ENCODE measurements at regions not wholly inside any gene's neighbourhood (a gene's known extent, or its start where the extent isn't known, plus 50 kb on each side); places are given as distances from the start of the nearest gene placed in this dataset.

DNA sequence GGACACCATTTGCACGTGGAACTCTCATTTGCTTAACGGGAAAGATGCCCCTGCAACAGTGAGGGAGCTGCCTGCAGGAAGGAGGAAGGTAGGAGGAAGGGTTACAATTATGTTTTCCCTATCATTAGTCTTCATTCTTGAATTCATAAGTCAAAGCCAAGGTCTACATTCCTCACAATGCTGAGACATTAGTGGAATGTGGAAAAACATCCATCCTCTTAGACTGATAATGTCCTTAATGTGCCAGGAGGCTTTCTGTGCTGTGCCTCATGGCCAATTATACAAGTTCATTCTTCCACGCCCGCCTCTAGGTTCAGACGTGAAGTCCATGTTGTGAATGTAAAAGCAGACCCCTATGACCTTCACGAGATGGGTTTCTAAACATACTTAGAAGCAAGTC, 1212.4 kb upstream of the TMEM132C start:
- no peak overlapping the region for H3K4me3 ChIP-seq (ENCODE audit: low read length in 3 of 3)
- no peaks in the 10 kb centered on the region for H3K36me3 ChIP-seq (ENCODE audit: control insufficient read depth in 3 of 3, insufficient read depth in 3 of 3, low read length in 3 of 3)
- no peak overlapping the region for H3K27ac ChIP-seq (ENCODE audit: low read depth, low read length)
- no peak overlapping the region for H3K9ac ChIP-seq (ENCODE audit: low read depth in 1 of 3, low read length in 3 of 3)
- no peaks in the 10 kb centered on the region for H3K4me1 ChIP-seq (ENCODE audit: control insufficient read depth in 3 of 3, insufficient read depth in 3 of 3, low read length in 3 of 3)
- no peaks in the 10 kb centered on the region for H3K27me3 ChIP-seq (ENCODE audit: control insufficient read depth in 3 of 3, insufficient read depth in 3 of 3, low read length in 3 of 3)
- H3K9me3 ChIP-seq (ENCODE audit: control insufficient read depth in 3 of 3, low read length in 3 of 3) = no peaks in the 10 kb centered on the region

- H3K4me1 ChIP-seq (ENCODE audit: control insufficient read depth in 3 of 3, insufficient read depth in 3 of 3, low read length in 3 of 3) = no peaks in the 10 kb centered on the region
- no peak overlapping the region for H3K9ac ChIP-seq (ENCODE audit: low read depth in 1 of 3, low read length in 3 of 3)
- no peak overlapping the region for H3K27ac ChIP-seq (ENCODE audit: low read depth, low read length)
- H3K9me3 ChIP-seq (ENCODE audit: control insufficient read depth in 3 of 3, low read length in 3 of 3) = no peaks in the 10 kb centered on the region
- H3K27me3 ChIP-seq (ENCODE audit: control insufficient read depth in 3 of 3, insufficient read depth in 3 of 3, low read length in 3 of 3) = peaks cover 0 to 2% (median 0%) of the 10 kb centered on the region in 3 donors
- no peaks in the 10 kb centered on the region for H3K36me3 ChIP-seq (ENCODE audit: control insufficient read depth in 3 of 3, insufficient read depth in 3 of 3, low read length in 3 of 3)
- H3K4me3 ChIP-seq (ENCODE audit: low read length in 3 of 3) = no peak overlapping the region
Measured at GRCh38 chr12:127060310-127060847, 1206.6 kb upstream of the TMEM132C start.

DNA sequence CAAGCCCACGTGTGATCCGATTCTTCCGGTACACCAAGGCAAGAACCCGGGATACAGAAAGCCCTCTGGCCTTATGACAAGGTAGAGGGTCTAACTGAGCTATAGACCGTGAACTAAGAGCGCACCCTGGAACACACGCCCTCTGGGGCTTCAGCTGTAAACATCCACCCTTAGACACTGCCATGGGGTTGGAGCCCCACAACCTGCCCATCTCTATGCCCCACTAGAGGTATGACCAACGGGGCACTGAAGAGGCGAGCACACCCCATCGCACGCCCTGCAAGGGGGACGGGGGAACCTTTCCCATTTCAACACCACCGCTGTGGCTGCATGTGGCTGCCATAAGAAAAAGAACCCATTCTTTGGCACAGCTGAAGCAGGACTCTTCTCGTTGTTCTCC, 1206.0 kb upstream of the TMEM132C start:
- no peak overlapping the region for H3K4me3 ChIP-seq (ENCODE audit: low read length in 3 of 3)
- H3K27ac ChIP-seq (ENCODE audit: low read depth, low read length) = no peak overlapping the region
- no peaks in the 10 kb centered on the region for H3K9me3 ChIP-seq (ENCODE audit: control insufficient read depth in 3 of 3, low read length in 3 of 3)
- H3K4me1 ChIP-seq (ENCODE audit: control insufficient read depth in 3 of 3, insufficient read depth in 3 of 3, low read length in 3 of 3) = no peaks in the 10 kb centered on the region
- H3K27me3 ChIP-seq (ENCODE audit: control insufficient read depth in 3 of 3, insufficient read depth in 3 of 3, low read length in 3 of 3) = peaks cover 0 to 2% (median 0%) of the 10 kb centered on the region in 3 donors
- no peak overlapping the region for H3K9ac ChIP-seq (ENCODE audit: low read depth in 1 of 3, low read length in 3 of 3)
- no peaks in the 10 kb centered on the region for H3K36me3 ChIP-seq (ENCODE audit: control insufficient read depth in 3 of 3, insufficient read depth in 3 of 3, low read length in 3 of 3)

GRCh38 chr12:127063339-127064072, 1203.5 kb upstream of the TMEM132C start:
- Histone ChIP-seq H3K27ac (ENCODE audit: low read depth, low read length) (no peak overlapping the region), H3K4me3 (ENCODE audit: low read length in 3 of 3) (no peak overlapping the region), H3K36me3 (ENCODE audit: control insufficient read depth in 3 of 3, insufficient read depth in 3 of 3, low read length in 3 of 3) (no peaks in the 10 kb centered on the region), H3K4me1 (ENCODE audit: control insufficient read depth in 3 of 3, insufficient read depth in 3 of 3, low read length in 3 of 3) (no peaks in the 10 kb centered on the region), H3K9ac (ENCODE audit: low read depth in 1 of 3, low read length in 3 of 3) (no peak overlapping the region), H3K9me3 (ENCODE audit: control insufficient read depth in 3 of 3, low read length in 3 of 3) (no peaks in the 10 kb centered on the region), H3K27me3 (ENCODE audit: control insufficient read depth in 3 of 3, insufficient read depth in 3 of 3, low read length in 3 of 3) (peaks cover 0 to 2% (median 0%) of the 10 kb centered on the region in 3 donors)

- no peaks in the 10 kb centered on the region for H3K9me3 ChIP-seq (ENCODE audit: control insufficient read depth in 3 of 3, low read length in 3 of 3)
- no peak overlapping the region for H3K9ac ChIP-seq (ENCODE audit: low read depth in 1 of 3, low read length in 3 of 3)
- H3K27me3 ChIP-seq (ENCODE audit: control insufficient read depth in 3 of 3, insufficient read depth in 3 of 3, low read length in 3 of 3) = peaks cover 0 to 2% (median 0%) of the 10 kb centered on the region in 3 donors
- H3K4me3 ChIP-seq (ENCODE audit: low read length in 3 of 3) = no peak overlapping the region
- no peak overlapping the region for H3K27ac ChIP-seq (ENCODE audit: low read depth, low read length)
- no peaks in the 10 kb centered on the region for H3K4me1 ChIP-seq (ENCODE audit: control insufficient read depth in 3 of 3, insufficient read depth in 3 of 3, low read length in 3 of 3)
- H3K36me3 ChIP-seq (ENCODE audit: control insufficient read depth in 3 of 3, insufficient read depth in 3 of 3, low read length in 3 of 3) = no peaks in the 10 kb centered on the region
Measured at GRCh38 chr12:127064207-127064606, 1202.8 kb upstream of the TMEM132C start.

DNA sequence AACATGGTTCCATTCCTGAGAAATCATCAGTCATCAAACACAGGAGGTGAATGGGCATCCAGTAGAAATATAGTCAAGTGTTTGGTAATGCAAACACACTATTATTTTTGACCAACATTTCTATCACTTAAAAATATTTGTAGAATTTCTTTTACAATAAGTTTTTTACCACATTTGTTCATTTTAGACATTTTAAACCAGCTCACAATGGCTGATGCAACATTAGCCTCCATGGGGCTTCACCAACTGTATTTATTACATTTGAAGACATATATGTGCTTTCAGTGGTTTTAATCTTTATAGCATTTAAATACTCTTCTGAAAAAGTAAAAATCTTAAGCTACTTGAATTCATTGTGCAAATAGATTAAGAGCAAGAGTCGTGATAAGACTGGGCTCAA, 1201.4 kb upstream of the TMEM132C start:
- H3K4me1 ChIP-seq (ENCODE audit: control insufficient read depth in 3 of 3, insufficient read depth in 3 of 3, low read length in 3 of 3) = no peaks in the 10 kb centered on the region
- no peaks in the 10 kb centered on the region for H3K9me3 ChIP-seq (ENCODE audit: control insufficient read depth in 3 of 3, low read length in 3 of 3)
- H3K4me3 ChIP-seq (ENCODE audit: low read length in 3 of 3) = no peak overlapping the region
- no peaks in the 10 kb centered on the region for H3K27me3 ChIP-seq (ENCODE audit: control insufficient read depth in 3 of 3, insufficient read depth in 3 of 3, low read length in 3 of 3)
- no peak overlapping the region for H3K9ac ChIP-seq (ENCODE audit: low read depth in 1 of 3, low read length in 3 of 3)
- no peak overlapping the region for H3K27ac ChIP-seq (ENCODE audit: low read depth, low read length)
- no peaks in the 10 kb centered on the region for H3K36me3 ChIP-seq (ENCODE audit: control insufficient read depth in 3 of 3, insufficient read depth in 3 of 3, low read length in 3 of 3)

GRCh38 chr12:127070515-127071157, 1196.3 kb upstream of the TMEM132C start:
- no peak overlapping the region for H3K4me3 ChIP-seq (ENCODE audit: low read length in 3 of 3)
- H3K9ac ChIP-seq (ENCODE audit: low read depth in 1 of 3, low read length in 3 of 3) = no peak overlapping the region
- no peak overlapping the region for H3K27ac ChIP-seq (ENCODE audit: low read depth, low read length)
- H3K9me3 ChIP-seq (ENCODE audit: control insufficient read depth in 3 of 3, low read length in 3 of 3) = no peaks in the 10 kb centered on the region
- no peaks in the 10 kb centered on the region for H3K36me3 ChIP-seq (ENCODE audit: control insufficient read depth in 3 of 3, insufficient read depth in 3 of 3, low read length in 3 of 3)
- no peaks in the 10 kb centered on the region for H3K4me1 ChIP-seq (ENCODE audit: control insufficient read depth in 3 of 3, insufficient read depth in 3 of 3, low read length in 3 of 3)
- no peaks in the 10 kb centered on the region for H3K27me3 ChIP-seq (ENCODE audit: control insufficient read depth in 3 of 3, insufficient read depth in 3 of 3, low read length in 3 of 3)

DNA sequence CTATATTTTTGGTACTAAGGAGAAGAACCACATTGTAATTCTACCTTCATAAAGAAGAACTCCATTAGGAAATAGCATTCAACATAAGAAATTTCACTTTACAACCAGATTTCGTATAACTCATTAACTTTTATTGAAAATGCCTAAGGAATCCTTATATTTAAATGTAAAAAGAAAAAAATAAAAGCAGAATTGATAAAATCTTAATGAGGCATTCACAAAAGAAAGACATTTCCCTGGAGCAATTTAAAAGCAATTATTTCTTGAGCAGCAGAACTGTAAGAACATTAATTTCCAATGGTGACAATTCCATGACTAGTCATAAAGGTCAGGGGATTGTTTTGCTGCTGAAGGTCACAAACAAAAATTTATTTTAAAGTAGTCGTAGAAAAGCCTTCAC, 1192.8 kb upstream of the TMEM132C start:
- H3K9me3 ChIP-seq (ENCODE audit: control insufficient read depth in 3 of 3, low read length in 3 of 3) = no peaks in the 10 kb centered on the region
- H3K4me3 ChIP-seq (ENCODE audit: low read length in 3 of 3) = no peak overlapping the region
- H3K27me3 ChIP-seq (ENCODE audit: control insufficient read depth in 3 of 3, insufficient read depth in 3 of 3, low read length in 3 of 3) = no peaks in the 10 kb centered on the region
- no peak overlapping the region for H3K27ac ChIP-seq (ENCODE audit: low read depth, low read length)
- H3K36me3 ChIP-seq (ENCODE audit: control insufficient read depth in 3 of 3, insufficient read depth in 3 of 3, low read length in 3 of 3) = no peaks in the 10 kb centered on the region
- H3K4me1 ChIP-seq (ENCODE audit: control insufficient read depth in 3 of 3, insufficient read depth in 3 of 3, low read length in 3 of 3) = no peaks in the 10 kb centered on the region
- no peak overlapping the region for H3K9ac ChIP-seq (ENCODE audit: low read depth in 1 of 3, low read length in 3 of 3)

- H3K9ac ChIP-seq (ENCODE audit: low read depth in 1 of 3, low read length in 3 of 3) = no peak overlapping the region
- H3K4me3 ChIP-seq (ENCODE audit: low read length in 3 of 3) = no peak overlapping the region
- H3K36me3 ChIP-seq (ENCODE audit: control insufficient read depth in 3 of 3, insufficient read depth in 3 of 3, low read length in 3 of 3) = no peaks in the 10 kb centered on the region
- no peaks in the 10 kb centered on the region for H3K9me3 ChIP-seq (ENCODE audit: control insufficient read depth in 3 of 3, low read length in 3 of 3)
- H3K27ac ChIP-seq (ENCODE audit: low read depth, low read length) = no peak overlapping the region
- no peaks in the 10 kb centered on the region for H3K4me1 ChIP-seq (ENCODE audit: control insufficient read depth in 3 of 3, insufficient read depth in 3 of 3, low read length in 3 of 3)
- no peaks in the 10 kb centered on the region for H3K27me3 ChIP-seq (ENCODE audit: control insufficient read depth in 3 of 3, insufficient read depth in 3 of 3, low read length in 3 of 3)
Measured at GRCh38 chr12:127075981-127076380, 1191.0 kb upstream of the TMEM132C start.

DNA sequence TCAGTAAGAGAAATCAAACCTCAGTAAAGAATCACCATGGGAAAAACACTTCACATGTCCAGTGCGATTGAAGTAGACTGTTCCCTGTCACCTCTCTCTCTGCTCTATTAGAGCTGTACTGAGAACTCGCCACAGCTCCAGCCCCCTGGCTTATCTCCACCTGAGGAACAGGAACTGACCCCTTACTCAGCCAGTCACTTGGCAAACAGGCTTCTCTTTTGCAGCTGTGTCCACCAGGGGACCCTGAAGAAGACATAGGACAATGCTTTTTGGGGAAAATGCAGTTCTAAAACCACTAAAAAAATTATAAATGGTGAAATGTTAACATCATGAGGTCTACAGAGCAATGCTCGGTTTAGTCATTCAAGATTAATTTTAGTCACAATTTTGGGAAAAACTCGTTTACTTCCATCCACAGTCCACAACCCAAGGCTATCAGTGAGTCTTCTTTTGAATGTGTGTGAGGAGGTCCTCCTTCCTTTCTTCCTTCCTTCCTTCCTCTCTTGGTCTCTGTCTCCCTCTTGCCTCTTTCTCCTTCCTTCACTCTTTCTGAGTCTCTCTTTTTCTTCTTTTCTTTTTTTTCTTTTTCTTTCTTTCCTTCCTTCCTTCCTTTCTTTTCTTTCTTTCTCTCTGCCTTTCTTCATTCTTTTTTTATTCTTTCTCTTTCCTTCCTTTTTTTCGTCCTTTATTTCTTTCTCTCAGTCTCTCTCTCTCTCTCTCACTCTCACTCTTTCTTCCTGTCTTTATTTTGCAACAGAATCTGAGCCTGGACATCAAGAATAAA, 1189.5 kb upstream of the TMEM132C start:
- H3K36me3 ChIP-seq (ENCODE audit: control insufficient read depth in 3 of 3, insufficient read depth in 3 of 3, low read length in 3 of 3) = no peaks in the 10 kb centered on the region
- no peak overlapping the region for H3K27ac ChIP-seq (ENCODE audit: low read depth, low read length)
- no peak overlapping the region for H3K4me3 ChIP-seq (ENCODE audit: low read length in 3 of 3)
- no peaks in the 10 kb centered on the region for H3K9me3 ChIP-seq (ENCODE audit: control insufficient read depth in 3 of 3, low read length in 3 of 3)
- H3K4me1 ChIP-seq (ENCODE audit: control insufficient read depth in 3 of 3, insufficient read depth in 3 of 3, low read length in 3 of 3) = no peaks in the 10 kb centered on the region
- no peak overlapping the region for H3K9ac ChIP-seq (ENCODE audit: low read depth in 1 of 3, low read length in 3 of 3)
- H3K27me3 ChIP-seq (ENCODE audit: control insufficient read depth in 3 of 3, insufficient read depth in 3 of 3, low read length in 3 of 3) = no peaks in the 10 kb centered on the region

Measured in skeletal muscle tissue (tissue), 3 donors.